NCI-H446 treated with DMSO at 0.1 percent for 48 hours (cell line): ENCODE measurements at regions not wholly inside any gene's neighbourhood (a gene's known extent, or its start where the extent isn't known, plus 50 kb on each side); places are given as distances from the start of the nearest gene placed in this dataset.

ENCODE experiments used
- DNase-seq: peaks from one replicate; lab custom pipeline; 2025; lab: John Stamatoyannopoulos, UW

- no peak for DNase-seq
Observed at GRCh38 chr20:11826334-11826733, 91.4 kb upstream of the BTBD3 start.

- no peak for DNase-seq
Observed at GRCh38 chr20:11832397-11832796, 85.3 kb upstream of the BTBD3 start.

GRCh38 chr20:11832851-11833250, 84.8 kb upstream of the BTBD3 start:
- DNase-seq = no peak

- no peak for DNase-seq
Observed at GRCh38 chr20:11833825-11834224, 83.9 kb upstream of the BTBD3 start.

GRCh38 chr20:11838076-11838636, 79.5 kb upstream of the BTBD3 start:
- DNase-seq = no peak

- DNase-seq = no peak
Observed at GRCh38 chr20:11841972-11842461, 75.7 kb upstream of the BTBD3 start.

GRCh38 chr20:11843289-11843688, 74.4 kb upstream of the BTBD3 start:
- no peak for DNase-seq

- peak; percentile 19 for DNase-seq
Observed at GRCh38 chr20:11844691-11845090, 73.0 kb upstream of the BTBD3 start.

GRCh38 chr20:11845340-11845739, 72.4 kb upstream of the BTBD3 start:
- no peak for DNase-seq

- no peak for DNase-seq
Observed at GRCh38 chr20:11846131-11846530, 71.6 kb upstream of the BTBD3 start.

GRCh38 chr20:11847827-11848226, 69.9 kb upstream of the BTBD3 start:
- peak; percentile 49 for DNase-seq

GRCh38 chr20:11849270-11849915, 68.3 kb upstream of the BTBD3 start:
- DNase-seq = no peak

GRCh38 chr20:11849976-11850670, 67.6 kb upstream of the BTBD3 start:
- DNase-seq = peak; percentile 14

GRCh38 chr20:11850901-11851300, 66.8 kb upstream of the BTBD3 start:
- no peak for DNase-seq

GRCh38 chr20:11851646-11852045, 66.0 kb upstream of the BTBD3 start:
- no peak for DNase-seq

- no peak for DNase-seq
Observed at GRCh38 chr20:11852189-11852588, 65.5 kb upstream of the BTBD3 start.

- no peak for DNase-seq
Observed at GRCh38 chr20:11852811-11853210, 64.9 kb upstream of the BTBD3 start.

GRCh38 chr20:11853359-11853758, 64.3 kb upstream of the BTBD3 start:
- no peak for DNase-seq

GRCh38 chr20:11861479-11861878, 56.2 kb upstream of the BTBD3 start:
- no peak for DNase-seq

- no peak for DNase-seq
Observed at GRCh38 chr20:11867291-11867919, 50.3 kb upstream of the BTBD3 start.
